GM10266 (cell line): ENCODE measurements at regions not wholly inside any gene's neighbourhood (a gene's known extent, or its start where the extent isn't known, plus 50 kb on each side); places are given as distances from the start of the nearest gene placed in this dataset.

Experiments used
- DNase-seq: peaks from one replicate; pipeline ENCODE4 v3.0.0; 2012; ENCODE audit errors: extremely low spot score
- TF ChIP-seq, protein P1 (sequence below): IDR thresholded peaks from 2 replicates; pipeline ENCODE4 v1.5.1; 2012; ENCODE audit warnings: mild to moderate bottlenecking, low read depth; ENCODE audit not compliant: control insufficient read depth, insufficient read depth; ENCODE audit errors: missing control alignments

DNA sequence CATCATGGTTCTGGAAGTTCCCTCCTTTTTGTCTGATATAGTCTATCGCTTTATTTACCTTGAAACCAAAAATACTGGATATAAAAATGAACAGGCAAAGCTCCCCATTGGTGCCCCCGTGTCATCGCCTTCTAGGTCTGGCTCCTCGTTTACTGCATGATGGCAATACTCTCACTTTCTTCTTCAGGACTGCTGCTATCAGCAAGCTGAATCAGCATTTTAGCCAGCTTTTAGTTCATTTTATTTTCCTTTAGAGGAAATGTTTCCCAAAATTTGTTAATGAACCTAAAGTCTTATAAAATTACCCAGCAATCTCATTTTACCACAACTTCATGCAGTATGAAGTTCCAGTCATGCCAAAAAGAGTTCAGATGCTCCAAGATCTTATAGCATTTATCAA, 80.5 kb downstream of the ZIC3 start:
- DNase-seq, result no peak
- TF ChIP-seq, protein P1, sequence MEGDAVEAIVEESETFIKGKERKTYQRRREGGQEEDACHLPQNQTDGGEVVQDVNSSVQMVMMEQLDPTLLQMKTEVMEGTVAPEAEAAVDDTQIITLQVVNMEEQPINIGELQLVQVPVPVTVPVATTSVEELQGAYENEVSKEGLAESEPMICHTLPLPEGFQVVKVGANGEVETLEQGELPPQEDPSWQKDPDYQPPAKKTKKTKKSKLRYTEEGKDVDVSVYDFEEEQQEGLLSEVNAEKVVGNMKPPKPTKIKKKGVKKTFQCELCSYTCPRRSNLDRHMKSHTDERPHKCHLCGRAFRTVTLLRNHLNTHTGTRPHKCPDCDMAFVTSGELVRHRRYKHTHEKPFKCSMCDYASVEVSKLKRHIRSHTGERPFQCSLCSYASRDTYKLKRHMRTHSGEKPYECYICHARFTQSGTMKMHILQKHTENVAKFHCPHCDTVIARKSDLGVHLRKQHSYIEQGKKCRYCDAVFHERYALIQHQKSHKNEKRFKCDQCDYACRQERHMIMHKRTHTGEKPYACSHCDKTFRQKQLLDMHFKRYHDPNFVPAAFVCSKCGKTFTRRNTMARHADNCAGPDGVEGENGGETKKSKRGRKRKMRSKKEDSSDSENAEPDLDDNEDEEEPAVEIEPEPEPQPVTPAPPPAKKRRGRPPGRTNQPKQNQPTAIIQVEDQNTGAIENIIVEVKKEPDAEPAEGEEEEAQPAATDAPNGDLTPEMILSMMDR, result no peak

DNA sequence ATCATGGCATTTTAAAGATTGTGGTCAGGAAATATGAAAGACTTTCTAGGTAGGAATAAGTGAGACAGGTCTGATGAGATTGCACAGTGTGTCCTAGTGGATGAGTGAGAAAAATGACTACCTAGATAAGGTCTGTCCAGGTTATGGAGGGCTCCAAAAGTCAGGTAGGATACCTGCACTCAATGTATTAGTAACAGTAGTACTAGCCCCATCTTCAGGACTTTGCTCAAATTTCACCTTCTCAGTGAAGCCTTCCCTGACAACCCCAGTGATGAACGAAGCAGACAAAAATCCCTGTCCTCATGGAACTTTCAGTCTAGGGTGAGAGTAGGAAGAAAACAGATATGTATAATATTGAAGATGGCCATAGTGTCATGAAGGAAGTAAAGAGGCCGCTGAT, 85.7 kb downstream of the ZIC3 start:
- DNase-seq, result no peak
- TF ChIP-seq, protein P1, result no peak

DNA sequence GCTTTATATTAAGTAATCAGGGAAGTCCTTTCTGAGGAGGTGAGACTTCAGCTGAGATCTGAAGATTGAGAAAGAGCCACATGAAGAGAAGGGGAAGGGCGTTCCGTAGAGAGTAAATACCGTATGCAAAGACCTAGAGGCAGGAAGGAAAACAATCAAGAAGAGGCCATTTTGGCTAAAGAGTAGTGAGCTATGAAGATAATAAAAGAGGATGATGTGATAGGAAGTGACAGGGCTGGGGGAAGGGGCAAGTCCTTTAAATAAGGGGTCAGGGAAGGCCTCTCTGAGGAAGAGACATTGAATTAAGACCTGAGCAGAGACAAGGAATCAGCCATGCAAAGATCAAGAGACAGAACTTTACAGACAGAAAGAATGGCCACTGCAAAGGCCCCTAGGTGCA, 86.2 kb downstream of the ZIC3 start:
- TF ChIP-seq, protein P1, result no peak
- DNase-seq, result no peak

DNA sequence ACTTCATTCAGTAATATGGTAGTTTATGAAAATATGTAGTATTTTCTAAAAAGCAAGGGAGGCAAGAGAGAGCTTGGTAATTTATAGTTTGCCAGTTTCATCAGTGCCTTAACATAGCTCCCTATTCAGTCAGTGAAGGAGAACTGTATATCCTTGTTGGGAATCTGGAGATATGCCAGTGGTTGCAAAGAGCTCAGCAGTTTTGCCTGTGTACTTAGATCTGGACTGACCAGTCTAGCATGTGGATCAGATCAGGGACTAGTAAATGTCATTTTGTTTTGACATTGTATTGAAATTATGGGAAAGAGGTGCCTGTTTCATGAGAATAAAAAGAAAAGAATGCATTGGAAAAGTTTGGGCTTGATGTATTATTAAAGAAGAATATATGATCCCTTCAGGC, 88.6 kb downstream of the ZIC3 start:
- no peak for DNase-seq

DNA sequence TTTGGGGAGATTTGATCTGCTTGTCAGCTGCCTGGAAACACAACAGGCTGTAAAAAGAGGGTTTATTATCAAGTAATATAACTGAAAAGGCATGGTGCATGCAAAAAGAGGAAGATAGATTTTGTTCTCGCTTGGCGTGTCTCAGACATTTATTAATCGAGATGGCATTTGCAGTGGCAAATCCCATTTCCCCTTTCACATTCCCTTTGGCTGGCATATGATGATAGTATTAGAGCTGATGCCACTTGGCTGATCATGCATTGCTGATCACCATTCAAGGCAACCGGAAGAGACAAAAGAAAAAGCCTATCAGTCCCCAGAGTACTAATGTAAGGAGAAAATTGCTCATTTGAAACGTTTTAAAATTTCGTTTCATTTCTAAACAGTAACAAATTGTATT, 101.8 kb downstream of the ZIC3 start:
- TF ChIP-seq, protein P1, result no peak
- no peak for DNase-seq

More for the DNA sequence above, 88.6 kb downstream of the ZIC3 start:
- TF ChIP-seq, protein P1, result no peak

DNA sequence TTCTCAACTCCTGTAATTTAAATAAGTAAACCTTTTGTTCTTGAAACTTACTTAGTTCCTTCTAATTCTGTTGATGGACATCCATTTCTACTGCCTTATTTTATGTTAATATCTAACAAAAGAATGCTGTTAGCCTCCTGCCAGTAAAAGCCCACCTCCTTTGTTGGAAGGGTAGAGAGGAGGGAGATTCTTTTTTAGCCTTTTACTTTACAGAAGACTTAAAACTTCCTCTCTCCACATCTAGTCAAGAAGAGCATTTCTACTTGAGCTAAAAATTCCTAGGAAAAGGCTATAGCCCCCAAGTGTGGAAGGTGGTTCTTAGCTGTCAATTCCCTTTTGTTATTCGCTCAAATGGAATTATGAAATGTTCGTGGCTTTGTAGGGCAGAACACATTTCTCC, 118.7 kb downstream of the ZIC3 start:
- TF ChIP-seq, protein P1, result no peak
- DNase-seq, result no peak

DNA sequence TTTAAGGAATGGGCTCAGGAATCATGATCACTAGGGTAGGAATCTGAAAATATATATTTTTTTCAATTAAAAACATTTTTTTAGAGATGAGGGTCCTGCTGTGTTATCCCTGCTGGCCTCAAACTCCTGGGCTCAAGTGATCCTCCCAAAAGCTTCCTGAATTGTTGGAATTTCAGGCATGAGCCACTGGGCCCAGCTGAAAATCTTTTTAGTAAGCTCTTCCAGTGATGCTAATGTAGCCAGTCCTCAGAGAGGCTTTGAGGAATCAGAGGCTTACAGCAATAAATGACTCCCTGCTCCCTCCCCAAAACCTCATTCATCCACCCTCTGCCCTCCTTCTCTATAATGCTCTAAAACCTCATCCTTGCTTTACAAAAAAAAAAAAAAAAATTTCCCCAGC, 129.5 kb downstream of the ZIC3 start:
- no peak for DNase-seq
- TF ChIP-seq, protein P1, result no peak
